IPS-20b (cell line): ENCODE measurements at regions not wholly inside any gene's neighbourhood (a gene's known extent, or its start where the extent isn't known, plus 50 kb on each side); places are given as distances from the start of the nearest gene placed in this dataset.

Experiments used
- H3K27ac ChIP-seq: one replicate; pipeline ENCODE4 v1.5.1; 2013; ENCODE audit warnings: low read length
- H3K27me3 ChIP-seq: 2 replicates; pipeline ENCODE4 v1.6.1; 2013; ENCODE audit warnings: mild to moderate bottlenecking, low read length, inconsistent platforms; ENCODE audit not compliant: insufficient read depth
- H3K36me3 ChIP-seq: 2 replicates; pipeline ENCODE4 v1.6.1; 2013; ENCODE audit warnings: low read depth, mild to moderate bottlenecking, inconsistent platforms, low read length, moderate library complexity; ENCODE audit not compliant: insufficient read depth
- H3K4me1 ChIP-seq: 2 replicates; pipeline ENCODE4 v1.6.1; 2013; ENCODE audit warnings: mild to moderate bottlenecking, control low read depth, inconsistent platforms, low read length, moderate library complexity; ENCODE audit not compliant: insufficient read depth
- H3K4me3 ChIP-seq: 2 replicates; pipeline ENCODE4 v1.5.1; 2013; ENCODE audit warnings: mild to moderate bottlenecking, low read length, inconsistent platforms
- H3K9ac ChIP-seq: 2 replicates; pipeline ENCODE4 v1.6.1; 2013; ENCODE audit warnings: low read depth, mild to moderate bottlenecking, inconsistent platforms, low read length, moderate library complexity
- H3K9me3 ChIP-seq: 2 replicates; pipeline ENCODE4 v1.6.1; 2013; ENCODE audit warnings: mild to moderate bottlenecking, low read depth, low read length, inconsistent platforms; ENCODE audit not compliant: insufficient read depth

DNA sequence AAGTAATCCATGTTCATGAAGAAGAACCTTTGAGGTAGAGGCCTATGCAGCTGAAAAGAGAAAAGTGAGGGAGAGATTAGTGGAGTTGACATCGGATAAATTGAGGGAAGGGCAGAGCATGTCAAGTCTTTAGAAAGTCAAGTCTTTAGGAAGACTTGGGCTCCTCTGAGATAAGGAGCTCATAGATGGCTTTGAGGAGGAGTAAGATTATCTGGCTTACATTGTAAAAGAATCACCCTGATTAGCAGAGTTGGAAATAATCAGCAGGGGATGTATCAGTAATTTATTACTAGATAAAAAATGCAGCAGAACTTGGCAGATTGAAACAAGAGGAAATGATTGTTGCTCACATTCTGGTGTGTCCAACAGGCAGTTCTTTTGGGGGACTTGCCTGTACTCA is 727.2 kb upstream of the WWC1 start:
- Histone ChIP-seq H3K9me3 (no peaks in the 10 kb centered on the region), H3K4me1 (peaks cover 6% of the 10 kb centered on the region), H3K27ac (no peak overlapping the region), H3K9ac (no peak overlapping the region), H3K36me3 (no peaks in the 10 kb centered on the region), H3K27me3 (no peaks in the 10 kb centered on the region), H3K4me3 (no peak overlapping the region)

- H3K9me3 ChIP-seq: no peaks in the 10 kb centered on the region
- H3K36me3 ChIP-seq: no peaks in the 10 kb centered on the region
- no peaks in the 10 kb centered on the region for H3K27me3 ChIP-seq
- no peak overlapping the region for H3K27ac ChIP-seq
- no peak overlapping the region for H3K4me3 ChIP-seq
- peaks cover 6% of the 10 kb centered on the region for H3K4me1 ChIP-seq
- no peak overlapping the region for H3K9ac ChIP-seq
Measured at GRCh38 chr5:167565189-167565954, 726.1 kb upstream of the WWC1 start.

DNA sequence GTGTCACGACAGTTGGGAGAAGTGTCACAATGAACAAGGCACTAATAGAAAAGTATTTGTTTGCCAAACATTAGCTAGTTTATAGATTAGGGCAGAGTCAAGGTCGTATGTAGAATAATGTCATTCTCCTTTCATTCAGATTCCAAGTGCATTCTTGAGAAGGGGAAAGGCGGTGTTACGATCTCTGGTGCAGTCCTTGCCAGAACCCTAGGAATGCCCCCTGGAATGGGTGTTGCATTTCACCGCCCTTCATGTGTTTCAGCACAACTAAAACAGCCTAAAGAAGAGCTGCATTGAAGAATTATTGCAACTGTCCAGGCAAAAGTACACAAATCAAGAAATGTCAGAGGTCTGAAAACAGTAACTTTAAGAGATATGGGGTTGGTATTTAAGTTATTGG is 721.0 kb upstream of the WWC1 start:
- H3K27me3 ChIP-seq: peaks cover 11% of the 10 kb centered on the region
- H3K9ac ChIP-seq: no peak overlapping the region
- H3K9me3 ChIP-seq: no peaks in the 10 kb centered on the region
- no peak overlapping the region for H3K4me3 ChIP-seq
- no peaks in the 10 kb centered on the region for H3K36me3 ChIP-seq
- H3K27ac ChIP-seq: no peak overlapping the region
- H3K4me1 ChIP-seq: peaks cover 17% of the 10 kb centered on the region

GRCh38 chr5:167571824-167572223 is 719.6 kb upstream of the WWC1 start:
- no peaks in the 10 kb centered on the region for H3K9me3 ChIP-seq
- H3K27ac ChIP-seq: no peak overlapping the region
- no peak overlapping the region for H3K9ac ChIP-seq
- H3K27me3 ChIP-seq: peaks cover 18% of the 10 kb centered on the region
- no peaks in the 10 kb centered on the region for H3K36me3 ChIP-seq
- H3K4me1 ChIP-seq: peaks cover 29% of the 10 kb centered on the region
- H3K4me3 ChIP-seq: no peak overlapping the region

DNA sequence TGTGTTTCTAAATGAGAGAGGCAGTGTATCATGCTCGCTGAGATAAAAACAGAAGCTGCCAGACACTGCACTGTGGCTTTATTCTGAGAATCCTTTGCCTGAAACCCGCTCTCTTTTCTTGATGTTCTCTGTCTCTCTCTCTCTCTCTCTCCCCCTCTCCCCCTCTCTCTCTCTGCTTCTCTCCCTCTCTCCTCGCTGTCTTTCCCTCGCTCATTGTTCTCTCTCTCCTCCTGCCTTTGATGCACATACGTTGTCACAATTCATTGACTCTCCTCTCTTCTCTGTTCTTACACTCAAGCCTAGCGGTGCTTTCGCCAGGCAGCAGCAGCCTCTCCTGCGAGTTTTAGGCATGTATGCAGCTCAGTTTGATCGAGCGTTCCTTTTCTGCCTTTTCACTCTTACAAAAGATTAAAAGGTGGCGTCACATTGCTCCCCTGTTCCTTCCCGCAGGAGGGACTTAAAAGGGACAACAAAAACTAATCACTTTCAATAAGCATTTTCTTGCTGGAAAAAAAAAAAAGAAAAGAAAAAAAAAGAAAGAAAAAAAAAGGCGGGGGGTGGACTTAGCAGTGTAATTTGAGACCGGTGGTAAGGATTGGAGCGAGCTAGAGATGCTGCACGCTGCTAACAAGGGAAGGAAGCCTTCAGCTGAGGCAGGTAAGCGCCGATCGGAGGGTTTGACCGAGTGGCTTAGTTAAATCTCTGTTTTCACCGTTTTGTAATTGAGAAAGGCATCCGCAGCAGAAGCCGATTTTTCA is 717.9 kb upstream of the WWC1 start:
- peak overlapping the region; percentile 16 for H3K27ac ChIP-seq
- peak overlapping the region; percentile 66 for H3K4me3 ChIP-seq
- peaks cover 43% of the 10 kb centered on the region for H3K4me1 ChIP-seq
- peaks cover 18% of the 10 kb centered on the region for H3K27me3 ChIP-seq
- H3K36me3 ChIP-seq: no peaks in the 10 kb centered on the region
- H3K9ac ChIP-seq: peak overlapping the region; percentile 68; the same call in 1 of the 2 replicates
- H3K9me3 ChIP-seq: no peaks in the 10 kb centered on the region

- H3K9me3 ChIP-seq: no peaks in the 10 kb centered on the region
- H3K27me3 ChIP-seq: peaks cover 18% of the 10 kb centered on the region
- H3K4me1 ChIP-seq: peaks cover 43% of the 10 kb centered on the region
- peak overlapping the region; percentile 68; the same call in 1 of the 2 replicates for H3K9ac ChIP-seq
- peak overlapping the region; percentile 66 for H3K4me3 ChIP-seq
- no peak overlapping the region for H3K27ac ChIP-seq
- no peaks in the 10 kb centered on the region for H3K36me3 ChIP-seq
Measured at GRCh38 chr5:167574464-167574863, 717.0 kb upstream of the WWC1 start.

DNA sequence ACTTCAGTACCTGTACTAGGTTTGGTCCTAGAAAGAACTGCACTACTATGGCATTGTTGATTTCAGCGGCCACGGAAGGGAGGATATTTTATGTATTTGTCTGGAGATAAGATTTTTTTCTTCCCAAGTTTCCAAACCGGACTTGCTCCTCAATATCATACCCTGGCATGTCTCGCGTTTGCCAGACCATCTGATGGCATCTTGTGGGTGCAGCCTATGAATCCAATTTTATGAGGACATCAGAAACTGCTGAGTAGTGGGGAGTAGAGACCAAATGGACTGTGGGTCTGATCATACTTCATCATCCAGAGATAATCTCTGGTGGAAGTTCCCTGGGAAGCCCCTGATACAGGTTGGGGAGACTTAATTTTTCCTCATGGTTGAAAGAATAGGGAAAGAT is 716.1 kb upstream of the WWC1 start:
- Histone ChIP-seq H3K27ac (no peak overlapping the region), H3K36me3 (no peaks in the 10 kb centered on the region), H3K9me3 (no peaks in the 10 kb centered on the region), H3K27me3 (peaks cover 18% of the 10 kb centered on the region), H3K9ac (no peak overlapping the region), H3K4me3 (peak overlapping the region; percentile 66; the same call in 1 of the 2 replicates), H3K4me1 (peaks cover 43% of the 10 kb centered on the region)

DNA sequence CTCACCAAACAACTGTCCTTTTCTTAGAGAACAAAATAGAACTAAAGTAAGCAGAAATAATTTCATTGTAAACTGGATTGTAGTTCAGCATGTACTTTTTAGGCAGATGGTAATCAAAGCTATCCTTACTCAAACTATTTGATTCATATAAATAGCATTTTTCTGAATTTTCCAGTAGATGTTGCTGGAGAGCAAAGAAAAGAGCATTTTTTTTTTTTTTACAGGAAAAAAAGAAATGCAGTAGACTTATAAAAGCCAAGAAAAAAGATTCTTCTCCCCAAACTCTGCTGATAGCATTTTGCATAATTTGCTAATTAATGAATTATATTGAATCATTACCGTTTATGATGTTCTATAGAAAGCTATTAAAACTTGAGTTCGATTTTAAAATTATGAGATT is 715.3 kb upstream of the WWC1 start:
- peaks cover 40% of the 10 kb centered on the region for H3K4me1 ChIP-seq
- no peak overlapping the region for H3K9ac ChIP-seq
- peak overlapping the region; percentile 4; the same call in 1 of the 2 replicates for H3K4me3 ChIP-seq
- no peak overlapping the region for H3K27ac ChIP-seq
- H3K36me3 ChIP-seq: no peaks in the 10 kb centered on the region
- H3K27me3 ChIP-seq: peaks cover 18% of the 10 kb centered on the region
- no peaks in the 10 kb centered on the region for H3K9me3 ChIP-seq

- Histone ChIP-seq H3K4me3 (no peak overlapping the region), H3K27ac (no peak overlapping the region), H3K4me1 (peaks cover 40% of the 10 kb centered on the region), H3K27me3 (peaks cover 18% of the 10 kb centered on the region), H3K36me3 (no peaks in the 10 kb centered on the region), H3K9me3 (no peaks in the 10 kb centered on the region), H3K9ac (peak overlapping the region; percentile 13; the same call in 1 of the 2 replicates)
Measured at GRCh38 chr5:167576897-167577296, 714.5 kb upstream of the WWC1 start.

DNA sequence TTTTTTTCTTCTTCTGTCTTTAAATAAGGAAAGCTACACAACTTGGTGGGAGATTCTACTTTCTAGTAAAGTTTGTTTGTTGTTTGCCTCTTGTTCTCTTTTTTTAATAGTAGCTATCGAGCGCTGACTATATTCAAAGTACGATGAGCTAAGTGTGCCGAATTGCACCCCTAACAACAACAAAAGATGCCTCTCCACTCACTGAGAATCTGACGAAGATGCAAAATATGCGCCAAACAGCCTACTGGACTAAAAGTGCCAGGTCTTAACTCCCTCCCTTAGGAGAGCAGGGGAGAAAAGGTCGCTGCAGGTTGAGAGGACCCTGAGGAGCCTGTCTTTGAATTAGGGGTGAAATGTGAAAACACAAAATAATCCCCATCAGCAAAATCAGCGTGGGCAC is 713.8 kb upstream of the WWC1 start:
- H3K27ac ChIP-seq: no peak overlapping the region
- peak overlapping the region; percentile 13; the same call in 1 of the 2 replicates for H3K9ac ChIP-seq
- H3K27me3 ChIP-seq: peaks cover 18% of the 10 kb centered on the region
- no peaks in the 10 kb centered on the region for H3K9me3 ChIP-seq
- no peak overlapping the region for H3K4me3 ChIP-seq
- H3K4me1 ChIP-seq: peaks cover 36% of the 10 kb centered on the region
- no peaks in the 10 kb centered on the region for H3K36me3 ChIP-seq

DNA sequence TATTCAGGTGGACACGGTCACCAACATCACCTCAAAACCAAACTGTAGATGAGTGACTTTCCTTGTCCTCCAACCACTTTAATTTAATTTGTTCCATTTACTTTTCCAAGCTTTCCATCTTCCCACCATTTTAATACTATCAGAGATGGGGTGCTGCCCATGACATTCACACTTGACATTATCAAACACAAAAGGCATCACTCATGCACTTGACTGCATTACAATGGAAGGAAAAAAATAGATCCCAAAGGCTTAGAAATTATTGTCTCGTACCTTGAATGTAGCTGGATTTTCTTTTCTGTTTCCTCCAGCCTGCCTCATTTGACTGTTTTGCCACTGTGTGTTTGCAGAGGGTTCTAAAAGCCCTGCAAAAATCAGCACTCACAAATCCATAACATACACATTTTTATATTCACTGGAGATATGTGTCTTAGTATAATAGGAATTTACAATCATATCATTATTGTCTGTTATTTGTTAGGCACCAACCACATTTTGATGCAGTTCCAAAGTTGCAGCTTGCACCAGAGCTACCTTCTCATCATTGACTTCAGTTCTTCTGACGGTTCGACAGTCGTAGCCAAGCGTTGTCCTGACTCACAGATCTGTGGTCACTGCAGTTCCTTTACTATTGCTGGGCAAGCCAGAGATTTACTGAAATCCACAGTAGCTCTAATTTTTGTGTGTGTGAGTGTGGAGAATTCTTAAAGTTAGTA is 712.3 kb upstream of the WWC1 start:
- Histone ChIP-seq H3K27me3 (peaks cover 18% of the 10 kb centered on the region), H3K36me3 (no peaks in the 10 kb centered on the region), H3K4me3 (no peak overlapping the region), H3K9ac (no peak overlapping the region), H3K4me1 (peaks cover 29% of the 10 kb centered on the region), H3K27ac (no peak overlapping the region), H3K9me3 (no peaks in the 10 kb centered on the region)
